ENCODE measurements at regions not wholly inside any gene's neighbourhood (a gene's known extent, or its start where the extent isn't known, plus 50 kb on each side); places are given as distances from the start of the nearest gene placed in this dataset.

GRCh38 chrX:121598356-121598755, 550.9 kb downstream of the GLUD2 start:
- Histone ChIP-seq H3K14ac (ENCODE audit: low read length) (no peak overlapping the region), H3K4me1 (ENCODE audit: control insufficient read depth in 1 of 2, insufficient read depth in 2 of 2, low read length in 2 of 2) (no peaks in the 10 kb centered on the region), H2BK5ac (ENCODE audit: low read depth, low read length, poor library complexity) (no peak overlapping the region), H4K91ac (ENCODE audit: low read depth, low read length) (no peak overlapping the region), H2BK120ac (ENCODE audit: insufficient read depth, low read length, poor library complexity) (no peak overlapping the region), H3K27ac (ENCODE audit: low read depth, low read length) (no peak overlapping the region), H3K79me1 (ENCODE audit: low read length) (no peaks in the 10 kb centered on the region), H2AK5ac (ENCODE audit: low read length) (no peak overlapping the region), H3K9ac (ENCODE audit: low read length) (no peak overlapping the region), H3K4ac (ENCODE audit: low read depth, low read length) (no peak overlapping the region), H3K79me2 (ENCODE audit: control insufficient read depth, insufficient read depth, low read length, poor library complexity) (no peaks in the 10 kb centered on the region), H3K27me3 (ENCODE audit: insufficient read depth, low read length) (no peaks in the 10 kb centered on the region), H2BK12ac (ENCODE audit: low read length) (no peak overlapping the region), H3K36me3 (ENCODE audit: control insufficient read depth in 1 of 2, insufficient read depth in 2 of 2, low read length in 2 of 2) (no peaks in the 10 kb centered on the region), H4K12ac (ENCODE audit: low read depth, low read length) (no peak overlapping the region), H4K8ac (ENCODE audit: low read depth, low read length) (no peak overlapping the region), H3K9me3 (ENCODE audit: insufficient read depth, low read depth, low read length) (no peaks in the 10 kb centered on the region), H3K4me2 (ENCODE audit: low read length) (no peak overlapping the region), H3K23ac (ENCODE audit: low read length) (no peak overlapping the region), H3K18ac (ENCODE audit: low read length) (no peak overlapping the region), H3K4me3 (ENCODE audit: low read depth, low read length) (no peak overlapping the region), H2AFZ (ENCODE audit: insufficient read depth, low read length, poor library complexity) (no peak overlapping the region)
- WGBS (ENCODE audit: extremely low coverage, insufficient coverage, insufficient read length): no CpG with 5 or more reads among the region's 2 CpGs
- no peak for DNase-seq

GRCh38 chrX:121635141-121635540, 587.7 kb downstream of the GLUD2 start:
- Histone ChIP-seq H3K4ac (ENCODE audit: low read depth, low read length) (no peak overlapping the region), H3K14ac (ENCODE audit: low read length) (no peak overlapping the region), H3K4me2 (ENCODE audit: low read length) (no peak overlapping the region), H3K79me1 (ENCODE audit: low read length) (no peaks in the 10 kb centered on the region), H2BK5ac (ENCODE audit: low read depth, low read length, poor library complexity) (no peak overlapping the region), H3K9ac (ENCODE audit: low read length) (no peak overlapping the region), H2BK12ac (ENCODE audit: low read length) (no peak overlapping the region), H3K36me3 (ENCODE audit: control insufficient read depth in 1 of 2, insufficient read depth in 2 of 2, low read length in 2 of 2) (no peaks in the 10 kb centered on the region), H4K12ac (ENCODE audit: low read depth, low read length) (no peak overlapping the region), H2BK120ac (ENCODE audit: insufficient read depth, low read length, poor library complexity) (no peak overlapping the region), H3K27ac (ENCODE audit: low read depth, low read length) (no peak overlapping the region), H2AK5ac (ENCODE audit: low read length) (no peak overlapping the region), H3K4me1 (ENCODE audit: control insufficient read depth in 1 of 2, insufficient read depth in 2 of 2, low read length in 2 of 2) (no peaks in the 10 kb centered on the region), H3K23ac (ENCODE audit: low read length) (no peak overlapping the region), H2AFZ (ENCODE audit: insufficient read depth, low read length, poor library complexity) (no peak overlapping the region), H3K27me3 (ENCODE audit: insufficient read depth, low read length) (no peaks in the 10 kb centered on the region), H3K18ac (ENCODE audit: low read length) (no peak overlapping the region), H3K4me3 (ENCODE audit: low read depth, low read length) (no peak overlapping the region), H4K91ac (ENCODE audit: low read depth, low read length) (no peak overlapping the region), H3K9me3 (ENCODE audit: insufficient read depth, low read depth, low read length) (no peaks in the 10 kb centered on the region), H3K79me2 (ENCODE audit: control insufficient read depth, insufficient read depth, low read length, poor library complexity) (no peaks in the 10 kb centered on the region), H4K8ac (ENCODE audit: low read depth, low read length) (no peak overlapping the region)
- WGBS (ENCODE audit: extremely low coverage, insufficient coverage, insufficient read length): no CpG with 5 or more reads among the region's 2 CpGs
- DNase-seq: no peak

GRCh38 chrX:121639781-121640180, 592.4 kb downstream of the GLUD2 start:
- no peak overlapping the region for H4K91ac ChIP-seq (ENCODE audit: low read depth, low read length)
- H2AFZ ChIP-seq (ENCODE audit: insufficient read depth, low read length, poor library complexity): no peak overlapping the region
- H3K4me2 ChIP-seq (ENCODE audit: low read length): no peak overlapping the region
- DNase-seq: no peak
- H3K27ac ChIP-seq (ENCODE audit: low read depth, low read length): no peak overlapping the region
- H2BK120ac ChIP-seq (ENCODE audit: insufficient read depth, low read length, poor library complexity): no peak overlapping the region
- H2BK5ac ChIP-seq (ENCODE audit: low read depth, low read length, poor library complexity): no peak overlapping the region
- no peaks in the 10 kb centered on the region for H3K79me1 ChIP-seq (ENCODE audit: low read length)
- no peak overlapping the region for H2BK12ac ChIP-seq (ENCODE audit: low read length)
- no peak overlapping the region for H3K14ac ChIP-seq (ENCODE audit: low read length)
- no peak overlapping the region for H3K9ac ChIP-seq (ENCODE audit: low read length)
- H3K36me3 ChIP-seq (ENCODE audit: control insufficient read depth in 1 of 2, insufficient read depth in 2 of 2, low read length in 2 of 2): no peaks in the 10 kb centered on the region
- no peak overlapping the region for H3K23ac ChIP-seq (ENCODE audit: low read length)
- no peak overlapping the region for H3K18ac ChIP-seq (ENCODE audit: low read length)
- H2AK5ac ChIP-seq (ENCODE audit: low read length): no peak overlapping the region
- H3K79me2 ChIP-seq (ENCODE audit: control insufficient read depth, insufficient read depth, low read length, poor library complexity): no peaks in the 10 kb centered on the region
- H3K27me3 ChIP-seq (ENCODE audit: insufficient read depth, low read length): no peaks in the 10 kb centered on the region
- no peak overlapping the region for H3K4ac ChIP-seq (ENCODE audit: low read depth, low read length)
- no peaks in the 10 kb centered on the region for H3K4me1 ChIP-seq (ENCODE audit: control insufficient read depth in 1 of 2, insufficient read depth in 2 of 2, low read length in 2 of 2)
- H3K9me3 ChIP-seq (ENCODE audit: insufficient read depth, low read depth, low read length): no peaks in the 10 kb centered on the region
- H3K4me3 ChIP-seq (ENCODE audit: low read depth, low read length): no peak overlapping the region
- H4K12ac ChIP-seq (ENCODE audit: low read depth, low read length): no peak overlapping the region
- H4K8ac ChIP-seq (ENCODE audit: low read depth, low read length): no peak overlapping the region

- no peak overlapping the region for H3K18ac ChIP-seq (ENCODE audit: low read length)
- no peak overlapping the region for H3K4ac ChIP-seq (ENCODE audit: low read depth, low read length)
- no peak overlapping the region for H2BK12ac ChIP-seq (ENCODE audit: low read length)
- no peak overlapping the region for H2AK5ac ChIP-seq (ENCODE audit: low read length)
- H3K36me3 ChIP-seq (ENCODE audit: control insufficient read depth in 1 of 2, insufficient read depth in 2 of 2, low read length in 2 of 2): no peaks in the 10 kb centered on the region
- H3K4me3 ChIP-seq (ENCODE audit: low read depth, low read length): no peak overlapping the region
- no peak overlapping the region for H2AFZ ChIP-seq (ENCODE audit: insufficient read depth, low read length, poor library complexity)
- H3K4me1 ChIP-seq (ENCODE audit: control insufficient read depth in 1 of 2, insufficient read depth in 2 of 2, low read length in 2 of 2): no peaks in the 10 kb centered on the region
- H3K23ac ChIP-seq (ENCODE audit: low read length): no peak overlapping the region
- H3K4me2 ChIP-seq (ENCODE audit: low read length): no peak overlapping the region
- H4K91ac ChIP-seq (ENCODE audit: low read depth, low read length): no peak overlapping the region
- H2BK120ac ChIP-seq (ENCODE audit: insufficient read depth, low read length, poor library complexity): no peak overlapping the region
- no peak overlapping the region for H3K9ac ChIP-seq (ENCODE audit: low read length)
- no peaks in the 10 kb centered on the region for H3K79me2 ChIP-seq (ENCODE audit: control insufficient read depth, insufficient read depth, low read length, poor library complexity)
- H4K8ac ChIP-seq (ENCODE audit: low read depth, low read length): no peak overlapping the region
- WGBS (ENCODE audit: extremely low coverage, insufficient coverage, insufficient read length): no CpG with 5 or more reads among the region's 2 CpGs
- no peak overlapping the region for H4K12ac ChIP-seq (ENCODE audit: low read depth, low read length)
- no peaks in the 10 kb centered on the region for H3K27me3 ChIP-seq (ENCODE audit: insufficient read depth, low read length)
- H2BK5ac ChIP-seq (ENCODE audit: low read depth, low read length, poor library complexity): no peak overlapping the region
- H3K27ac ChIP-seq (ENCODE audit: low read depth, low read length): no peak overlapping the region
- H3K79me1 ChIP-seq (ENCODE audit: low read length): no peaks in the 10 kb centered on the region
- no peak for DNase-seq
- H3K14ac ChIP-seq (ENCODE audit: low read length): no peak overlapping the region
- no peaks in the 10 kb centered on the region for H3K9me3 ChIP-seq (ENCODE audit: insufficient read depth, low read depth, low read length)
These were observed 594.1 kb downstream of the GLUD2 start for GRCh38 chrX:121641560-121641959.

GRCh38 chrX:121642415-121642814, 595.0 kb downstream of the GLUD2 start:
- Histone ChIP-seq H2AK5ac (ENCODE audit: low read length) (no peak overlapping the region), H3K4me3 (ENCODE audit: low read depth, low read length) (no peak overlapping the region), H3K4me2 (ENCODE audit: low read length) (no peak overlapping the region), H4K91ac (ENCODE audit: low read depth, low read length) (no peak overlapping the region), H3K9me3 (ENCODE audit: insufficient read depth, low read depth, low read length) (no peaks in the 10 kb centered on the region), H3K18ac (ENCODE audit: low read length) (no peak overlapping the region), H2BK5ac (ENCODE audit: low read depth, low read length, poor library complexity) (no peak overlapping the region), H2AFZ (ENCODE audit: insufficient read depth, low read length, poor library complexity) (no peak overlapping the region), H3K4ac (ENCODE audit: low read depth, low read length) (no peak overlapping the region), H3K27me3 (ENCODE audit: insufficient read depth, low read length) (no peaks in the 10 kb centered on the region), H3K23ac (ENCODE audit: low read length) (no peak overlapping the region), H4K8ac (ENCODE audit: low read depth, low read length) (no peak overlapping the region), H3K14ac (ENCODE audit: low read length) (no peak overlapping the region), H3K79me2 (ENCODE audit: control insufficient read depth, insufficient read depth, low read length, poor library complexity) (no peaks in the 10 kb centered on the region), H4K12ac (ENCODE audit: low read depth, low read length) (no peak overlapping the region), H3K27ac (ENCODE audit: low read depth, low read length) (no peak overlapping the region), H2BK12ac (ENCODE audit: low read length) (no peak overlapping the region), H3K9ac (ENCODE audit: low read length) (no peak overlapping the region), H3K36me3 (ENCODE audit: control insufficient read depth in 1 of 2, insufficient read depth in 2 of 2, low read length in 2 of 2) (no peaks in the 10 kb centered on the region), H2BK120ac (ENCODE audit: insufficient read depth, low read length, poor library complexity) (no peak overlapping the region), H3K79me1 (ENCODE audit: low read length) (no peaks in the 10 kb centered on the region), H3K4me1 (ENCODE audit: control insufficient read depth in 1 of 2, insufficient read depth in 2 of 2, low read length in 2 of 2) (no peaks in the 10 kb centered on the region)
- WGBS (ENCODE audit: extremely low coverage, insufficient coverage, insufficient read length): no CpG with 5 or more reads among the region's 1 CpG
- DNase-seq: no peak
